H1 (cell line): ENCODE measurements at regions not wholly inside any gene's neighbourhood (a gene's known extent, or its start where the extent isn't known, plus 50 kb on each side); places are given as distances from the start of the nearest gene placed in this dataset.
A peak's percentile ranks its signal among the peaks of the same experiment; 100 is the strongest.

Source experiments
- CTCF ChIA-PET: fragments of 300-600 bp; sonication (Branson Sonifier 250); formaldehyde crosslinking; loops from one replicate; lab custom pipeline; 2021; ENCODE audit not compliant: partially characterized antibody; lab: Charles Lee
- POLR2A ChIA-PET: fragments of 300-600 bp; sonication (Branson Sonifier 250); formaldehyde crosslinking; loops from one replicate; lab custom pipeline; 2021; ENCODE audit warnings: inconsistent platforms; ENCODE audit not compliant: partially characterized antibody; lab: Charles Lee
- DNase-seq, 2 experiments: peaks; one replicate each; pipeline versions ENCODE4 v3.0.0 to v3.0.0-alpha.2; 2010 to 2022; ENCODE audit warnings: low spot score in 2 of 2, low read depth in 1 of 2, mixed read lengths in 1 of 2
- FAIRE-seq: peaks from 2 replicates; lab custom pipeline; 2011; peaks lifted over from hg19 to GRCh38; lab: Jason Lieb, UNC
- H2AFZ ChIP-seq: 2 replicates; pipeline ENCODE4 v1.8.1; 2012; ENCODE audit warnings: low read length, inconsistent platforms
- H2AK5ac ChIP-seq: 2 replicates; pipeline ENCODE4 v1.6.1; 2013; ENCODE audit warnings: low read depth, low read length
- H2BK120ac ChIP-seq: replicated peaks from 2 replicates; pipeline ENCODE3; 2013; ENCODE audit warnings: low read depth, low read length, inconsistent platforms
- H2BK12ac ChIP-seq: 2 replicates; pipeline ENCODE4 v1.6.1; 2013; ENCODE audit warnings: low read depth, low read length
- H2BK15ac ChIP-seq: 2 replicates; pipeline ENCODE4 v1.6.1; 2013; ENCODE audit warnings: low read length
- H2BK20ac ChIP-seq: 2 replicates; pipeline ENCODE4 v1.6.1; 2013; ENCODE audit warnings: low read length
- H2BK5ac ChIP-seq: 2 replicates; pipeline ENCODE4 v1.6.1; 2013; ENCODE audit warnings: low read depth, low read length
- H3K14ac ChIP-seq: 2 replicates; pipeline ENCODE4 v1.6.1; 2013; ENCODE audit warnings: inconsistent platforms; ENCODE audit not compliant: insufficient read length
- H3K18ac ChIP-seq: 2 replicates; pipeline ENCODE4 v1.6.1; 2013; ENCODE audit warnings: low read length; ENCODE audit errors: extremely low read depth
- H3K23ac ChIP-seq: 2 replicates; pipeline ENCODE4 v1.6.1; 2013; ENCODE audit warnings: inconsistent platforms; ENCODE audit not compliant: insufficient read length
- H3K23me2 ChIP-seq: 2 replicates; pipeline ENCODE4 v1.6.1; 2013; ENCODE audit warnings: low read depth, low read length
- H3K27ac ChIP-seq: 2 replicates; pipeline ENCODE4 v1.6.1; 2011; ENCODE audit warnings: low read depth, low read length, inconsistent platforms
- H3K27me3 ChIP-seq, 4 experiments: replicated peaks in 1 of 4; 1 replicate in 1 of 4; 2 replicates in 3 of 4; pipeline versions ENCODE4 v1.6.1 to v1.8.1; 2011 to 2013; ENCODE audit warnings: low read length in 3 of 4, mild to moderate bottlenecking in 3 of 4, inconsistent platforms in 2 of 4, mixed read lengths in 2 of 4, moderate library complexity in 1 of 4; ENCODE audit not compliant: control insufficient read depth in 3 of 4, insufficient read depth in 3 of 4; ENCODE audit errors: extremely low read depth in 1 of 4
- H3K36me3 ChIP-seq, 4 experiments: 2 replicates each; pipeline versions ENCODE4 v1.6.1 to v1.8.1; 2011 to 2013; ENCODE audit warnings: mild to moderate bottlenecking in 4 of 4, low read length in 3 of 4, moderate library complexity in 2 of 4, control low read depth in 1 of 4, inconsistent platforms in 1 of 4; ENCODE audit not compliant: insufficient read depth in 4 of 4, control insufficient read depth in 2 of 4
- H3K4ac ChIP-seq: replicated peaks from 2 replicates; pipeline ENCODE3; 2013; ENCODE audit warnings: low read length, low read depth, mixed read lengths, inconsistent platforms; ENCODE audit not compliant: insufficient read length
- H3K4me1 ChIP-seq, 4 experiments: replicated peaks in 1 of 4; 1 replicate in 1 of 4; 2 replicates in 3 of 4; pipeline versions ENCODE4 v1.6.1 to v1.8.1; 2011 to 2013; ENCODE audit warnings: low read length in 3 of 4, inconsistent platforms in 2 of 4, mixed read lengths in 1 of 4; ENCODE audit not compliant: insufficient read depth in 4 of 4, control insufficient read depth in 3 of 4
- H3K4me2 ChIP-seq, 2 experiments: 2 replicates each; pipeline versions ENCODE4 v1.6.1 to v1.8.1; 2011 to 2013; ENCODE audit warnings: low read depth in 2 of 2, low read length in 2 of 2, control low read depth in 1 of 2, inconsistent platforms in 1 of 2, mild to moderate bottlenecking in 1 of 2; ENCODE audit not compliant: insufficient read depth in 1 of 2
- H3K4me3 ChIP-seq, 4 experiments: fragments of 200-600, 300-600 bp in 1 of 4; sonication (generic), shearing (Covaris generic), sonication (Bioruptor Twin) in 1 of 4; 2 replicates each; pipeline versions ENCODE4 v1.5.1 to v1.8.1; 2011 to 2016; ENCODE audit warnings: low read length in 4 of 4, low read depth in 3 of 4, control low read depth in 2 of 4, inconsistent platforms in 2 of 4, mild to moderate bottlenecking in 2 of 4, mixed read lengths in 1 of 4, moderate library complexity in 1 of 4; ENCODE audit not compliant: insufficient read depth in 2 of 4; ENCODE audit errors: extremely low read depth in 1 of 4
- H3K56ac ChIP-seq: replicated peaks from 2 replicates; pipeline ENCODE3; 2013; ENCODE audit warnings: low read depth, mild to moderate bottlenecking, mixed read lengths, low read length, inconsistent platforms; ENCODE audit not compliant: insufficient read length
- H3K79me1 ChIP-seq: 2 replicates; pipeline ENCODE4 v1.6.1; 2013; ENCODE audit warnings: low read depth, low read length, control low read depth
- H3K79me2 ChIP-seq, 2 experiments: 2 replicates each; pipeline versions ENCODE4 v1.6.1 to v1.8.1; 2012 to 2013; ENCODE audit warnings: low read length in 2 of 2, mild to moderate bottlenecking in 2 of 2, inconsistent platforms in 1 of 2; ENCODE audit not compliant: insufficient read depth in 2 of 2, control insufficient read depth in 1 of 2
- H3K9ac ChIP-seq, 4 experiments: replicated peaks in 1 of 4; 1 replicate in 1 of 4; 2 replicates in 3 of 4; pipeline versions ENCODE4 v1.6.1 to v1.8.1; 2011 to 2013; ENCODE audit warnings: low read depth in 3 of 4, low read length in 3 of 4, control low read depth in 2 of 4, mild to moderate bottlenecking in 2 of 4, moderate library complexity in 2 of 4, inconsistent platforms in 1 of 4; ENCODE audit errors: extremely low read depth in 1 of 4
- H3K9me3 ChIP-seq, 2 experiments: 2 replicates each; pipeline versions ENCODE4 v1.6.1 to v1.8.1; 2012 to 2013; ENCODE audit warnings: mild to moderate bottlenecking in 2 of 2, moderate library complexity in 2 of 2, control low read depth in 1 of 2, inconsistent platforms in 1 of 2, low read depth in 1 of 2, low read length in 1 of 2, mixed read lengths in 1 of 2; ENCODE audit not compliant: insufficient read depth in 2 of 2
- H4K20me1 ChIP-seq, 2 experiments: replicated peaks in 1 of 2; 2 replicates each; pipeline versions ENCODE3 to v1.8.1; 2011 to 2013; ENCODE audit warnings: inconsistent platforms in 2 of 2, low read length in 2 of 2, mild to moderate bottlenecking in 1 of 2; ENCODE audit not compliant: insufficient read depth in 2 of 2, control insufficient read depth in 1 of 2
- H4K5ac ChIP-seq: 2 replicates; pipeline ENCODE4 v1.6.1; 2013; ENCODE audit warnings: low read length, low read depth, mixed read lengths, inconsistent platforms; ENCODE audit not compliant: insufficient read length
- H4K8ac ChIP-seq: 2 replicates; pipeline ENCODE4 v1.8.0; 2013; ENCODE audit warnings: mild to moderate bottlenecking, moderate library complexity, low read length, inconsistent platforms; ENCODE audit not compliant: insufficient read depth; ENCODE audit errors: extremely low read depth
- H4K91ac ChIP-seq: replicated peaks from 2 replicates; pipeline ENCODE3; 2013; ENCODE audit warnings: low read length, mixed read lengths, inconsistent platforms; ENCODE audit not compliant: insufficient read length
- EGR1 ChIP-seq: IDR thresholded peaks from 2 replicates; pipeline ENCODE4 v1.6.1; 2011; ENCODE audit warnings: low read depth, low read length, borderline replicate concordance
- HDAC2 ChIP-seq, 2 experiments: fragments of 300-600 bp in 1 of 2; sonication (generic) in 1 of 2; IDR thresholded peaks; 2 replicates each; pipeline ENCODE4 v1.6.1; 2011 to 2012; ENCODE audit warnings: low read depth in 2 of 2, low read length in 2 of 2, mild to moderate bottlenecking in 2 of 2, moderate library complexity in 2 of 2, borderline replicate concordance in 1 of 2, inconsistent platforms in 1 of 2
- PHF8 ChIP-seq: fragments of 200-600 bp; sonication (generic); conservative IDR thresholded peaks from 2 replicates; pipeline ENCODE4 v1.7.1; 2012; ENCODE audit warnings: low read depth, mild to moderate bottlenecking, inconsistent platforms, low read length, moderate library complexity
- TAF1 ChIP-seq: IDR thresholded peaks from 2 replicates; pipeline ENCODE4 v1.6.1; 2011; ENCODE audit warnings: mild to moderate bottlenecking, low read depth, low read length
- WGBS, 2 experiments: shearing (Covaris generic) in 1 of 2; methylation state at CpG; one replicate each; pipeline versions ENCODE4 v1.1.6 to v1.1.7; 2013 to 2015; ENCODE audit warnings: low lambda C conversion rate in 2 of 2, mixed read lengths in 2 of 2, inconsistent platforms in 1 of 2, low coverage in 1 of 2, missing lambda C conversion rate in 1 of 2; ENCODE audit not compliant: insufficient replicate concordance in 2 of 2, insufficient coverage in 1 of 2, insufficient read length in 1 of 2; ENCODE audit errors: extremely low coverage in 1 of 2, missing lambda C conversion rate in 1 of 2; 5-methylcytosine and 5-hydroxymethylcytosine counted together

GRCh38 chr22:46026899-46027210 lies 49.9 kb upstream of the WNT7B start:
- Histone ChIP-seq H3K27ac (no peak overlapping the region), H2AFZ (peak overlapping the region; percentile 26; the same call in 1 of the 2 replicates), H3K27me3 (peaks cover 10 to 47% (median 35%) of the 10 kb centered on the region in 4 experiments)

More at GRCh38 chr22:46026899-46027210, 49.9 kb upstream of the WNT7B start:
- Histone ChIP-seq H4K8ac (no peak overlapping the region; the same call in 1 of the 2 replicates), H3K4ac (no peak overlapping the region), H3K79me2 (no peaks in the 10 kb centered on the region), H3K18ac (no peak overlapping the region), H2BK15ac (no peak overlapping the region), H3K4me2 (peak overlapping the region; percentile 55 to 88), H2BK20ac (no peak overlapping the region), H2BK12ac (no peak overlapping the region), H2AK5ac (no peak overlapping the region), H4K20me1 (no peaks in the 10 kb centered on the region), H3K14ac (no peak overlapping the region), H3K36me3 (no peaks in the 10 kb centered on the region), H3K79me1 (no peaks in the 10 kb centered on the region), H4K91ac (no peak overlapping the region), H3K4me3 (peak overlapping the region; percentile 36 to 62 (median 51); a peak in 6 of 8 replicates), H4K5ac (no peak overlapping the region), H3K56ac (no peak overlapping the region), H2BK5ac (no peak overlapping the region), H3K23ac (no peak overlapping the region), H3K4me1 (peaks cover 0 to 12% (median 6%) of the 10 kb centered on the region in 4 experiments; a peak in 6 of 7 replicates), H3K9me3 (no peaks in the 10 kb centered on the region), H3K23me2 (peaks cover 4% of the 10 kb centered on the region; the same call in 1 of the 2 replicates), H2BK120ac (no peak overlapping the region), H3K9ac (no peak overlapping the region)
- ChIA-PET CTCF (interaction anchor here (1.0 to 4.2 kb wide), 8 partner anchors 10 to 74 kb away, joined by 3 to 23 read pairs (median 4); no protein-coding TSS in a partner anchor), POLR2A (interaction anchor here (1.1 to 1.2 kb wide), 2 partner anchors 12 to 26 kb away, joined by 3 to 6 read pairs; no protein-coding TSS in a partner anchor)
- DNase-seq (no peak), FAIRE-seq (no peak)
- no peak for TF ChIP-seq HDAC2 (IDR thresholded peaks at IDR 0.05; ENCODE audit: borderline replicate concordance in 1 of 2, low read depth in 2 of 2, low read length in 2 of 2)
- TF ChIP-seq TAF1 = no peak
- no peak for TF ChIP-seq EGR1
- no peak for TF ChIP-seq PHF8
- WGBS, 2 experiments = 74% methylated on average over 3 of the region's 3 CpGs; no CpG with 5 or more reads in 1 of the 2 experiments
